ENCODE measurements at regions not wholly inside any gene's neighbourhood (a gene's known extent, or its start where the extent isn't known, plus 50 kb on each side); places are given as distances from the start of the nearest gene placed in this dataset.
"Not testable (repeated sequence)": the region's sequence is repeated elsewhere in the genome, so short reads cannot be mapped to it uniquely, and the experiment has no call there.

DNA sequence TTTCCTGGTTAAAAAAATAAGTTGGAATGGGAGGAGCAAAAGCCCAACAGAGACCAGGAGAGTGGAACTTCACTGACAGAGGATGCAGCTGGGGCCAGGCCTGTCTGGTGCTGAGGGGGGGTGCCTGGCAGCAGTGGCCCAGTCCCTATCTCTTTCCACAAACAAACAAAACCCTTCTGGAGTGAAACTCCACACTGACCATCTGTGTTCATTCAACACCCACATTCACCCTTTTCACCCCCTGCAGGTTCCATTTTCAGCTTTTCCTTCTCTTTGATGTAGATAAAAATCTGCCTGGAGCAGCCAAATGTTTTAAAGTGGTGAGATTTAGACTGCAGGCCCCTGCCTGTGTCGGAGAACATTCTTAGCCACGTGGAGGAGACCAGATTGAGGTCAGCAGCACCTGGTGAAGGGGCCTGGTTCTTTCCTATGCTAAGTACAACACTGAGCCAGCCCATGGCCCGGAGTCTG lies 161.4 kb upstream of the CDH11 start:
- DNase-seq (ENCODE audit: low read depth in 2 of 2) = no peak

GRCh38 chr16:65281586-65281985 lies 159.7 kb upstream of the CDH11 start:
- DNase-seq (ENCODE audit: low read depth in 2 of 2) = no peak

DNA sequence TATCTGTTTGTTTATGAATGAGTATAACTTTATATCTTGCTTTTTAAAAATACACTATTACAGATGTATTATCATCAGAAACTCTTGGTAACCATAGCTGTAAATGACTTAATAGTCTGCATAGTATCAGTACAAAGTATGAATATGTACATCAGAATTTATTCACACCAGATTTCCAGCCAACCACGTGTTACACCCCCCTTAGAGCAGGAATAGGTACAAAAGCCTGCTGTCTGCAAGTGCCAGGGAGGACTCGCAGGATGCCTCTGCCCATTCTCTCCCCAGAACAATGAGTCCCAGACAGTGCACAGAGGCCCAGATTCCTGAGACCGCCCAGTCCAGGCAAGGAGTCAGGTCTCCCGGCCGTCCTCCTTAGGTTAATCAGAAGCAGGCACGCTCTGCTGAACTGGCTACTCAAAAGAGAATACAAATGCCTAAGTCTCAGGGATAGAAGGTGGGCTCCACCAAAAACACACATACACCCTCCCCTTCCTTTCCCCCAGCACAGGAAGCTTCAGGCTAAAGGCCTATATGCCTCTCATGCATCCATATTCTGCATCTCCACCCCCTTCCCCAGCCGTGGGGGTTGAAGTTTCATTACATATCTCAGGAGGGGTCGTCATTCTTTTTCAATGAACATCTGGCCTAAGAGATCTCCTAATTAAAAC lies 159.1 kb upstream of the CDH11 start:
- DNase-seq (ENCODE audit: low read depth in 2 of 2) = no peak

- no peak for DNase-seq (ENCODE audit: low read depth in 2 of 2)
Measured at GRCh38 chr16:65279576-65279975, 157.7 kb upstream of the CDH11 start.

GRCh38 chr16:65278874-65279273 lies 157.0 kb upstream of the CDH11 start:
- DNase-seq (ENCODE audit: low read depth in 2 of 2) = no peak

DNA sequence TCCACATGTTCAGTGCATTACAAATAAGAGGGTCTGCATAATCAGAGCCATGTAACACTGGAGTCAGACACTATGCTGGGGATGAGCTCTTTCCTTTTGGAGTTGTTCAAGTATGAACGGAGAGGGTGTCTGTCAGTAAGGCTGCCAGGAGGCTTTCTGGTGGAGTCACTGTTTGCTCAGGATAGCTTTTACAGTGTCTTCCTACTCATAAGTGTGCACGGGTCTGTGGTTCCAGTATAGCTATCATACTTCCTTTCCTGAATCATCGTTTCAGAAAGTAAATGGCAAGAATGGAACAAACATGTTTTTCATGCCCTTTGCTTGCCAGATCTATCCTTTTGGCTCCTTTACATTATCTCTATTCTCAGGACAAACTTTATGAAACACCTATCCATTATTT lies 152.7 kb upstream of the CDH11 start:
- no peak for DNase-seq (ENCODE audit: low read depth in 2 of 2)

DNA sequence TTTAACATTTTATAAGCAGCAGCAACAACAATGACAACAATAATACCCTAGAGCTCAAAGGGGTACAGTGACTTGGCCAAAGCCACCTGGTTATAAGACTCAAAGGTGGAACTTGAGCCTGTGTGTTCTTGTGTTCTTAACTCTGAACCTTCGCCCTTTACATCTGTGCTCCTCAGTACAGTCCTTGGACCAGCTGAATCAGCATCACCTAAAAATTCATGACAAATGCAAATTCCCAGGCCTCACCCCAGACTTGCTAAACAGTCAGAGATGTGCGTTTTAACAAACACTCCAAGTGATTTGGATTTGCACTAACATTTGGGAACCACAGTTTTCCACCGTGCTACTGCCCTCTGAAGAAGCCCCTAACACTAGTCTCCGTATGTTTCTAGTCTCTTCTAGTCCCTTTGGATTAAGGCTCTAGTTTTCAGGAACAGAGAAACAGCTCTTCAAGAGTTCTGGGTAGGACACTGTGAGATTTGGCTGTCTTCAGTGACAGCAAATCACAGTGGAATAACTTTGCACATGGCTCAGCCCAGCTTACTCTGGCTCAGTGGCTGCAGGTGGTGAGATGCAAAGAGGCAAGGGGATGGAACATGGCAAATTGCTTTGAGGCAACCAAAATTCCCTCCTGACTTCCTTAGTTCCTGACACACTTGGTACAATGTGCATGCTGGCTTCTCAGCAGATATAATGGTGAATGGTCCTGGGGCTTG lies 151.0 kb upstream of the CDH11 start:
- DNase-seq (ENCODE audit: low read depth in 2 of 2) = no peak

DNA sequence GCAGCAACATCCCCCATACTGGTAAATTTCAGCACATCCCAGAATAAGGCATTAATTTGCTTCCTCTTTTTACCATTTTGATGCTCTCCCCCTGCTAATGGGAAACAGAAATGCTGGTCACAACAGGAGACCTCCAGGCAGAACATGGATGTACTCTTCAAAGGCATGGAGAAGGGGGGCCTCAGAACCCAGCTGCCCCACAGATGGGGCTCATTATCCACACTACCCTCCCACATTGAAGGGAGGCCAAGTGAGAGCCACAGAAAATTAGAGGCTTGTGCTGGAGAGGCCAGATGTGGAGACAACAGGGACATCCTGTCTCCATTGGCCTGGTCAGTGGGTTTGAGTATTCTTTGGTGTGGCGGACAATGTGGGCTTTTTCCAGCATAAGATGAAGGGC lies 150.1 kb upstream of the CDH11 start:
- no peak for DNase-seq (ENCODE audit: low read depth in 2 of 2)

GRCh38 chr16:65268331-65268730 lies 146.5 kb upstream of the CDH11 start:
- no peak for DNase-seq (ENCODE audit: low read depth in 2 of 2)

- no peak for DNase-seq (ENCODE audit: low read depth in 2 of 2)
Measured at GRCh38 chr16:65263896-65264295, 142.0 kb upstream of the CDH11 start.

GRCh38 chr16:65260746-65261145 lies 138.9 kb upstream of the CDH11 start:
- DNase-seq (ENCODE audit: low read depth in 2 of 2) = no peak

DNA sequence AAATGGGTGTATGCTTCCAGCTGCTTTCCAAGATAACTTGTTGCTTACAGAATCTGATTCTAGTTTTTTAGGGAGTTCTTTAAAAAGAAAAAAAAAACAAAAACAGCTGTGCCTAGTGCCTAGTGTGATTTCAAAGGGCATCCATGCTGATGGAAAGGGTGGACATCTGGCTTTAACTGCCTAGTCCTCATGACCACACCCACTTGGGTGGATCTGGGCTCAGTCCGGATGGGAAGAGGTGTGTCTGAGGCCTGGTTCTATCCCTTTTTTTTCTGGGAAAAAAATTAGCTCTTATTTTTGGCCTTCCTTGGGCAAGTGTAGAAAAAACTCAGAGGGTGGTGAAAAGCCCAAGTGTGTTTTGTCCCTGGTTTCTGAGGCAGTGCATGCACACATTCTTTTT lies 132.3 kb upstream of the CDH11 start:
- no peak for DNase-seq (ENCODE audit: low read depth in 2 of 2)

DNA sequence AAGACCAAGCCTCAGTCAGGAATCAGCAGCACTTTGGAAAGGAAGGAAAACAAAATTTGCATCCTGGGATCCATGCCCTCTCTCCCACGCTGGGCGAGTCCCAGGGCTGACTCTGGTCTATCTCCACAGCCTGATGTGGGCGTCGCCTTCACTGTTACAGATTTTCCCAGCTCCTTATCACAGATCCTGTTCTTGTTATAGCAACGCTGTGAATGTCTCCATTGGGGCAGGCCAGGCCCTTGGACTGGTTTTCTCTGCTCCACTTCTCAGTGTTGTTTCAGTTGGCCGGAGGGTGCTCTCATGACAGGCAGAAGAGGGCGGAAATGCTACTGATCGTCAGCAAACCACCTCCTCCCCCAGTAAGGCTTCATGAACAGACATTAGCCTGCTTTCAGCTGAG lies 127.9 kb upstream of the CDH11 start:
- no peak for DNase-seq (ENCODE audit: low read depth in 2 of 2)

DNA sequence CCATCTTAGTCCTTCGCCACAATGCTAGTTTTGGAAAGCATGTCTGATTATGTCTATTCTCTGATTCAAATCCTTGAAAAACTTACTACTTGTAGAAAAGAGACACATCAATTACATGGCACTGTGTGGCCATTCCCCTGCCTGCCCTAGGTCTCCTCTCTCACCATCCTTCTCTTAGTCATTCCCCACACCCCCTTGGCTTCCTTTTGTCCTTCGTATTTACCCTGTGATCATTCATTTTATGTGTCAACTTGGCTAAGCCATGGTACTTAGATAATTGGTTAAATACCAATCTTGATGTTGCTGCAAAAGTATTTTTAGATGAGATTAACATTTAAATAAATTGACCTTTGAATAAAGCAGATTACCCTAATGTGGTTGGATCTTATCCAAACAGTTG lies 122.9 kb upstream of the CDH11 start:
- no peak for DNase-seq (ENCODE audit: low read depth in 2 of 2)

DNA sequence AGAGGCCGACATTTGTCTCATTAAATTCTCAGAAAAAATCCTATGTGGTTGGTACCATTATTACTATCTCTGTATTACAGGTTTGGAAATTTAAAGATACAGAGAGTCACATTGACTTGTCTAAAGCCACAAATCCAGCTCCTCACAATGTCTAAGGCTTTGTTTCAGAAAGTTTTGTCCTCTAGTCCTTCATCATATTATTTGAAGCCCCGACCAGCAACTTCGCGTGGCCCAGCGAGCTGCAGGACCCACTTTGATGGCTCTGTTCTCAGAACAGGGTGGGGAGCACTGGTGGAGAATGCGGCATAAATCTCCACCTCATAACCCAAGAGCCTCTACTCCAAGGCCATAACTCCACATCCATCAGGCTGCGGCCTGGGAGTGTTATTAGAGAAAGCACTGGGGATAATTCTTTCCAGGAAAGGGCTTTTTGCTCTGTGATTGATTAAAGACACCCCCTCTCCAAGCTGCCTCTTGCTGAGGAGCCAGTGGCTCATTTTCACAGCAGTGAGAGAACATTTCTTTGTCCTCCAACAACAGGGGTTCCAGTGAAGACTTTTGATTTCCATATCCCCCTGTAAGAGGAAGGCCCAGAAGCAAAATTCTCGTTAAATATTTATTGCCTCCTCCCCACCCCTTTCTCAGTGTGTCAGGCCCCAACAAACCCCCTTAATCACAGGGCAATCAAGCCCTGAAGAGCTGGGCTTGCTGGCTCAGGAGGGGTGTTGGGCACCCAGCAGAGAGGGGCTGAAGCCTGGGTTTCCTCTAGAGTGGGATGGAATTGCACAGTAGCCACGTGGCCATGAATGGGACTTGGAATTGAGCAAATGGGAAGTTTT lies 113.7 kb upstream of the CDH11 start:
- no peak for DNase-seq (ENCODE audit: low read depth in 2 of 2)

- not testable (repeated sequence) for DNase-seq (ENCODE audit: low read depth in 2 of 2)
Measured at GRCh38 chr16:65234721-65235320, 113.0 kb upstream of the CDH11 start.

DNA sequence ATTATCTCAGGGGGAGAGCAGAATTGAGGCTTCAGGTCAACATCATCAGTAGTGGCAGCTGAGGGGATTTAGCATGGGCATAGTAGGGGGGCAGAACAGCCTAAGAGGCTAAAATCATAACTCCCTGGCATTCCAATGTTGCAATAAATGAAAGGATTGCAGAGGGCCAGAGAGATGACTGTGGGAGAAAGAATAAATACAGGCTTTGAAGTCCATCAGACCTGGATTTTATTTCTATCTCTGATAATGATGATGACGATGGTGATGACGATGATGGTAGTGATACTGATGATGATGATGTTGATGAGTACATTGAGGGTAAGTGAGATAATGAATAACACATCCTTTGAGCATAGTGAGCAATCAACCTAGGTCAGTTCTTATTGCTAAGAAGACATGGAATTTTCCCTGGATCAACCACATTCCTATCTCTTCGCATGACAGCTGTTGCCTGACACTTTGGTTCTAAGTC lies 107.4 kb upstream of the CDH11 start:
- DNase-seq (ENCODE audit: low read depth in 2 of 2) = no peak

DNA sequence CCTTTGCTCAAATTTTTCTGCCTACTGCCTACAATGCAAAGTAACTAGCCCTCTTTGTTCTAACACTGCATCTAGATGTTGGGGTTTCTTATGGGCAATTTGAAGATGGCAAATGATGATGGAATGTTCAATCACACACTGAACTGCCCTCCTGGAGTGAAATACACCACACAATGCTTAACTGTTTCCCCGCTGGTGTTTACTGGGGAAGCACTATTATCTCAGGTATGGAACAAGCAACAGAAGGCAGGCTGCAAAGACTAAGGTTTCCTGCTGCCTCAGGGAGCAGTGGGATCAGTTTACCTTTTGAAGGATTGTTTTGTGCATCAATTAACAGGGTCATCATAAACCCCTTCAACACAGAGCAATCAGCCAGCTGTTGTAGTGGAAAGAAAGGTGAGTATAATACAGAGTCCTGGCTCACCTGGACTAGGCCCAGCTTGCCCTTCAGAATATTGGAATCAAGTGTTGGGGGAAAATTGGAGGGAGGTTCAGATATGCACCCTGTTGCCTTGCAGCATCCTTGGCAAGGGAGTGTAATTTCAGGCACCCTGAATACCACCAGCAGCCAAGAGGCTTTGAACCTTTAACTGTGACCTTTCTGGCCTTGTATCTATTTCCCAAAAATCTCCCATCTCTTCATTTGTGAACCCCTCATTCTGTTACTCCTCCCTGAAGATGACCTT lies 105.4 kb upstream of the CDH11 start:
- DNase-seq (ENCODE audit: low read depth in 2 of 2) = no peak

GRCh38 chr16:65226077-65226476 lies 104.2 kb upstream of the CDH11 start:
- DNase-seq (ENCODE audit: low read depth in 2 of 2) = no peak

DNA sequence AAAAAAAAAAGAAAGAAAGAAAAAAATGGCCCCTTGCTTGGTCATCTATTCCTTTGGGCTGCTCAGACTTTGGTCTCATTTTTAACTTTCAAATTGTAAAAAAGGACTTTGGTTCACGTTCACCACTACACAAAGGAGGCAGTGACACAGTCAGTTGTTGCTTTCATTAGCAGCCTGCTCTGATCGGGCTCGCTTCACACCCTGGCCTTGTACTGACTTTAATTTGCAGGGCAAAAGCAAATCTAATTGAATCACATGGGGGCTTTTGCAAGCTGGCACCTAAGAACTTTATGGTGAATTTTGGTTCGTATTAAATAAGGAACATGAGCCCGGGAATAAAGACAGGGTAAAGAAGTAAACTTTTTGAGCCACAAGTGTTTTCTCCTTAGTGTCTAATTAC lies 103.6 kb upstream of the CDH11 start:
- DNase-seq (ENCODE audit: low read depth in 2 of 2) = no peak

- DNase-seq (ENCODE audit: low read depth in 2 of 2) = no peak
Measured at GRCh38 chr16:65224994-65225393, 103.1 kb upstream of the CDH11 start.

GRCh38 chr16:65224471-65224870 lies 102.6 kb upstream of the CDH11 start:
- DNase-seq (ENCODE audit: low read depth in 2 of 2) = no peak

All from stimulated activated CD8-positive, alpha-beta memory T cell treated with anti-CD3 and anti-CD28 coated beads, Interleukin-15, amount 100 ng/mL, for 48 hours (primary cell).